ENCODE measurements at regions not wholly inside any gene's neighbourhood (a gene's known extent, or its start where the extent isn't known, plus 50 kb on each side); places are given as distances from the start of the nearest gene placed in this dataset.

- TF ChIP-seq, protein P1, sequence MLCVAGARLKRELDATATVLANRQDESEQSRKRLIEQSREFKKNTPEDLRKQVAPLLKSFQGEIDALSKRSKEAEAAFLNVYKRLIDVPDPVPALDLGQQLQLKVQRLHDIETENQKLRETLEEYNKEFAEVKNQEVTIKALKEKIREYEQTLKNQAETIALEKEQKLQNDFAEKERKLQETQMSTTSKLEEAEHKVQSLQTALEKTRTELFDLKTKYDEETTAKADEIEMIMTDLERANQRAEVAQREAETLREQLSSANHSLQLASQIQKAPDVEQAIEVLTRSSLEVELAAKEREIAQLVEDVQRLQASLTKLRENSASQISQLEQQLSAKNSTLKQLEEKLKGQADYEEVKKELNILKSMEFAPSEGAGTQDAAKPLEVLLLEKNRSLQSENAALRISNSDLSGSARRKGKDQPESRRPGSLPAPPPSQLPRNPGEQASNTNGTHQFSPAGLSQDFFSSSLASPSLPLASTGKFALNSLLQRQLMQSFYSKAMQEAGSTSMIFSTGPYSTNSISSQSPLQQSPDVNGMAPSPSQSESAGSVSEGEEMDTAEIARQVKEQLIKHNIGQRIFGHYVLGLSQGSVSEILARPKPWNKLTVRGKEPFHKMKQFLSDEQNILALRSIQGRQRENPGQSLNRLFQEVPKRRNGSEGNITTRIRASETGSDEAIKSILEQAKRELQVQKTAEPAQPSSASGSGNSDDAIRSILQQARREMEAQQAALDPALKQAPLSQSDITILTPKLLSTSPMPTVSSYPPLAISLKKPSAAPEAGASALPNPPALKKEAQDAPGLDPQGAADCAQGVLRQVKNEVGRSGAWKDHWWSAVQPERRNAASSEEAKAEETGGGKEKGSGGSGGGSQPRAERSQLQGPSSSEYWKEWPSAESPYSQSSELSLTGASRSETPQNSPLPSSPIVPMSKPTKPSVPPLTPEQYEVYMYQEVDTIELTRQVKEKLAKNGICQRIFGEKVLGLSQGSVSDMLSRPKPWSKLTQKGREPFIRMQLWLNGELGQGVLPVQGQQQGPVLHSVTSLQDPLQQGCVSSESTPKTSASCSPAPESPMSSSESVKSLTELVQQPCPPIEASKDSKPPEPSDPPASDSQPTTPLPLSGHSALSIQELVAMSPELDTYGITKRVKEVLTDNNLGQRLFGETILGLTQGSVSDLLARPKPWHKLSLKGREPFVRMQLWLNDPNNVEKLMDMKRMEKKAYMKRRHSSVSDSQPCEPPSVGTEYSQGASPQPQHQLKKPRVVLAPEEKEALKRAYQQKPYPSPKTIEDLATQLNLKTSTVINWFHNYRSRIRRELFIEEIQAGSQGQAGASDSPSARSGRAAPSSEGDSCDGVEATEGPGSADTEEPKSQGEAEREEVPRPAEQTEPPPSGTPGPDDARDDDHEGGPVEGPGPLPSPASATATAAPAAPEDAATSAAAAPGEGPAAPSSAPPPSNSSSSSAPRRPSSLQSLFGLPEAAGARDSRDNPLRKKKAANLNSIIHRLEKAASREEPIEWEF (IDR thresholded peaks at IDR 0.05; ENCODE audit: insufficient replicate concordance, low read depth, low read length), result no peak
- TF ChIP-seq KDM1A (IDR thresholded peaks at IDR 0.05; ENCODE audit: borderline replicate concordance) (no peak), EP300 (IDR thresholded peaks at IDR 0.05; ENCODE audit: borderline replicate concordance in 1 of 2, control insufficient read depth in 1 of 2, low read depth in 2 of 2, low read length in 2 of 2) (no peak), RUNX3 (IDR thresholded peaks at IDR 0.05; ENCODE audit: low read length) (no peak), RFX5 (IDR thresholded peaks at IDR 0.05; ENCODE audit: low read depth, low read length) (no peak), MEF2B (IDR thresholded peaks at IDR 0.05; ENCODE audit: partially characterized antibody, poor library complexity, severe bottlenecking) (no peak)
These were observed 309.2 kb upstream of the DDI1 start (continued) for GRCh38 chr11:103727262-103727661.

DNA sequence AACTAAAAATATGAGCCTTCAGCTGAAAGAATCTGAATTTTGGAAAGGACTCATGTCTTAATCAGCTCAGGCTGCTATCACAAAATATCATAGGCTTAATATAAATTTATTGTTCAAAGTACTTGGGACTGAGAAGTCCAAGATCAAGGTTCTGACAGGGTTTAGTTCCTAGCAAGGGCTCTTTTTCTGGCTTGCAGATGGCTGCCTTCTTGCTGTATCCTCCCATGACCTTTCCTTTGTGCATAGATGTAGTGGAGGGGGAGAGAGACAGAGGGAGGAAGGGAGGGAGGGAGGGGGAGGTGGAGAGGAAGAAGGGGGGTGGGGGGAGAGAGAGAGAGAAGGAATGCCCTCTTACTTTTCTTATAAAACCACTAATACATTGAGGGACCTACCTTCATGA, 306.8 kb upstream of the DDI1 start:
- Histone ChIP-seq H3K27me3 (replicated peaks in 1 of 2; ENCODE audit: control insufficient read depth in 2 of 2, insufficient read depth in 2 of 2, low read length in 1 of 2) (no peaks in the 10 kb centered on the region; a peak in 1 of 4 replicates), H3K4me3 (no peak overlapping the region), H3K9ac (ENCODE audit: control insufficient read depth, insufficient read depth, low read length) (no peak overlapping the region), H3K27ac (ENCODE audit: control insufficient read depth, insufficient read depth) (no peak overlapping the region), H3K36me3 (ENCODE audit: control insufficient read depth in 2 of 2, insufficient read depth in 2 of 2, low read length in 1 of 2) (no peaks in the 10 kb centered on the region), H2AFZ (ENCODE audit: control insufficient read depth, low read depth, low read length) (no peak overlapping the region), H3K9me3 (replicated peaks; ENCODE audit: control insufficient read depth, insufficient read depth, low read length) (no peaks in the 10 kb centered on the region; the same call in 2 of the 3 replicates), H4K20me1 (ENCODE audit: control insufficient read depth, insufficient read depth) (no peaks in the 10 kb centered on the region), H3K4me1 (ENCODE audit: control insufficient read depth, insufficient read depth, low read length) (no peaks in the 10 kb centered on the region), H3K4me2 (ENCODE audit: control insufficient read depth, insufficient read depth) (no peak overlapping the region), H3K79me2 (ENCODE audit: control insufficient read depth, insufficient read depth, low read length) (no peaks in the 10 kb centered on the region)
- ChIA-PET POLR2A (no interaction called here), CTCF (interaction anchor here (1.4 kb wide), 1 partner anchor 47 kb away, joined by 5 read pairs; no protein-coding TSS in a partner anchor), SMC1A (ENCODE audit: uncharacterized antibody, unreplicated experiment) (no interaction called here), RAD21 (ENCODE audit: unreplicated experiment) (no interaction called here)
- in situ Hi-C loops (cut with MboI) (no loop called here), intact Hi-C loops (cut with micrococcal nuclease; ENCODE audit: unreplicated experiment) (no loop called here)
- TF ChIP-seq ZBTB11 (CRISPR knock-in tag; IDR thresholded peaks at IDR 0.05) (no peak), HDAC2 (IDR thresholded peaks at IDR 0.05) (no peak), TCF7 (IDR thresholded peaks at IDR 0.05; ENCODE audit: borderline replicate concordance) (no peak), SUPT20H (IDR thresholded peaks at IDR 0.05; ENCODE audit: borderline replicate concordance, control insufficient read depth, low read depth, low read length) (no peak)
- BruUV-seq (replicated peaks), result no TSS peak
- FAIRE-seq, result no peak
- no peak for DNase-seq (ENCODE audit: low read depth, low spot score)
- no peak for ATAC-seq

Measured in GM12878 (cell line).